GM18870 (cell line): ENCODE measurements at regions not wholly inside any gene's neighbourhood (a gene's known extent, or its start where the extent isn't known, plus 50 kb on each side); places are given as distances from the start of the nearest gene placed in this dataset.
"Not testable (repeated sequence)": the region's sequence is repeated elsewhere in the genome, so short reads cannot be mapped to it uniquely, and the experiment has no call there.

Source experiments
- ATAC-seq: cut with Tn5 transposase; IDR thresholded peaks from one replicate; pipeline ENCODE4 v1.9.1; 2021; ENCODE audit warnings: moderate library complexity; ENCODE audit not compliant: unreplicated experiment

- no peak for ATAC-seq
Observed at GRCh38 chr5:143638654-143639053, 173.3 kb upstream of the HMHB1 start.

- no peak for ATAC-seq
Observed at GRCh38 chr5:143636931-143637528, 174.9 kb upstream of the HMHB1 start.

- ATAC-seq: no peak
Observed at GRCh38 chr5:143635888-143636287, 176.1 kb upstream of the HMHB1 start.

GRCh38 chr5:143635146-143635752, 176.7 kb upstream of the HMHB1 start:
- ATAC-seq: no peak

GRCh38 chr5:143634689-143635088, 177.3 kb upstream of the HMHB1 start:
- ATAC-seq: no peak

GRCh38 chr5:143629871-143630659, 181.9 kb upstream of the HMHB1 start:
- ATAC-seq: no peak

GRCh38 chr5:143625048-143625447, 186.9 kb upstream of the HMHB1 start:
- not testable (repeated sequence) for ATAC-seq

GRCh38 chr5:143624465-143624864, 187.5 kb upstream of the HMHB1 start:
- ATAC-seq: no peak

- ATAC-seq: no peak
Observed at GRCh38 chr5:143619040-143619439, 192.9 kb upstream of the HMHB1 start.

- no peak for ATAC-seq
Observed at GRCh38 chr5:143618141-143618540, 193.8 kb upstream of the HMHB1 start.

- no peak for ATAC-seq
Observed at GRCh38 chr5:143614831-143615230, 197.1 kb upstream of the HMHB1 start.

GRCh38 chr5:143613329-143613728, 198.6 kb upstream of the HMHB1 start:
- ATAC-seq: no peak

GRCh38 chr5:143610946-143611345, 201.0 kb upstream of the HMHB1 start:
- ATAC-seq: no peak

- ATAC-seq: peak; percentile 92
Observed at GRCh38 chr5:143606043-143606752, 202.7 kb upstream of the NR3C1 start.

- ATAC-seq: peak; percentile 63
Observed at GRCh38 chr5:143605403-143606005, 202.0 kb upstream of the NR3C1 start.

- no peak for ATAC-seq
Observed at GRCh38 chr5:143601917-143602333, 198.4 kb upstream of the NR3C1 start.

GRCh38 chr5:143601357-143601756, 197.9 kb upstream of the NR3C1 start:
- no peak for ATAC-seq

- ATAC-seq: no peak
Observed at GRCh38 chr5:143600396-143601075, 197.1 kb upstream of the NR3C1 start.

- ATAC-seq: no peak
Observed at GRCh38 chr5:143599474-143599873, 196.0 kb upstream of the NR3C1 start.

GRCh38 chr5:143596824-143597223, 193.3 kb upstream of the NR3C1 start:
- no peak for ATAC-seq
